Nephron (organoid): ENCODE measurements at regions not wholly inside any gene's neighbourhood (a gene's known extent, or its start where the extent isn't known, plus 50 kb on each side); places are given as distances from the start of the nearest gene placed in this dataset.

Source experiments
- H3K27ac Mint-ChIP-seq, 3 experiments: 2 replicates each; pipeline ENCODE4 v1.8.0; 2020; ENCODE audit warnings: mixed read lengths in 3 of 3, mild to moderate bottlenecking in 2 of 3, moderate library complexity in 1 of 3
- H3K27me3 Mint-ChIP-seq: 2 replicates; pipeline ENCODE4 v1.8.0; 2021; ENCODE audit warnings: low read depth, mild to moderate bottlenecking, moderate library complexity, mixed read lengths
- H3K36me3 Mint-ChIP-seq: 2 replicates; pipeline ENCODE4 v1.8.0; 2020; ENCODE audit warnings: low read depth, mixed read lengths
- H3K4me1 Mint-ChIP-seq: 2 replicates; pipeline ENCODE4 v1.8.0; 2020; ENCODE audit warnings: mixed read lengths
- H3K4me3 Mint-ChIP-seq, 3 experiments: 2 replicates each; pipeline ENCODE4 v1.8.0; 2020; ENCODE audit warnings: mild to moderate bottlenecking in 3 of 3, mixed read lengths in 3 of 3, moderate library complexity in 2 of 3
- H3K9me3 Mint-ChIP-seq: 2 replicates; pipeline ENCODE4 v1.8.0; 2020; ENCODE audit warnings: mixed read lengths
- TF ChIP-seq, protein P1 (sequence below), 3 experiments: fragments of 200-600 bp; sonication (generic); IDR thresholded peaks; one replicate each; pipeline ENCODE4 v1.5.0; 2021; ENCODE audit warnings: antibody characterized with exemption in 3 of 3; ENCODE audit not compliant: unreplicated experiment in 3 of 3

DNA sequence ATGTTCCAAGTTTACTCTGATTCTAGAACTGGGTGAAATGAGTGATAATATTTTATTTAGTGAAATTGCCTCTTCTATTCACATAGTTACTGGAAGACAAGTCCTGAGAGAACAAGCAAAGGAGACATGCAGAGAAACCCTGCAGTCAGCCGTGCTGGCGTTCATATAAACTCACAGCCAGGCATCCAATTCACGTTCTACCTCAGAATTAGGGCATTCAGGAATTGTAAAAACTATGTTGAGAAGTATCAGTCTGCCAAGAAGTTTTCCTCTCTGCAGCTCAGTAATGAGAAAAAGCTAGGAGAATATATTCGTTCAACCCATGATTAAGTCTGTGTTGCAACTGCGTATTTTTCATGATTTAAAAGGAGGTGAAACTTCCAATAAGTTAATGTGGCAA is 156.2 kb upstream of the DSEL start:
- Mint-ChIP-seq H3K4me3 (no peak overlapping the region), H3K27me3 (no peaks in the 10 kb centered on the region), H3K9me3 (no peaks in the 10 kb centered on the region), H3K36me3 (no peaks in the 10 kb centered on the region), H3K4me1 (no peaks in the 10 kb centered on the region), H3K27ac (no peak overlapping the region)
- TF ChIP-seq, protein P1, sequence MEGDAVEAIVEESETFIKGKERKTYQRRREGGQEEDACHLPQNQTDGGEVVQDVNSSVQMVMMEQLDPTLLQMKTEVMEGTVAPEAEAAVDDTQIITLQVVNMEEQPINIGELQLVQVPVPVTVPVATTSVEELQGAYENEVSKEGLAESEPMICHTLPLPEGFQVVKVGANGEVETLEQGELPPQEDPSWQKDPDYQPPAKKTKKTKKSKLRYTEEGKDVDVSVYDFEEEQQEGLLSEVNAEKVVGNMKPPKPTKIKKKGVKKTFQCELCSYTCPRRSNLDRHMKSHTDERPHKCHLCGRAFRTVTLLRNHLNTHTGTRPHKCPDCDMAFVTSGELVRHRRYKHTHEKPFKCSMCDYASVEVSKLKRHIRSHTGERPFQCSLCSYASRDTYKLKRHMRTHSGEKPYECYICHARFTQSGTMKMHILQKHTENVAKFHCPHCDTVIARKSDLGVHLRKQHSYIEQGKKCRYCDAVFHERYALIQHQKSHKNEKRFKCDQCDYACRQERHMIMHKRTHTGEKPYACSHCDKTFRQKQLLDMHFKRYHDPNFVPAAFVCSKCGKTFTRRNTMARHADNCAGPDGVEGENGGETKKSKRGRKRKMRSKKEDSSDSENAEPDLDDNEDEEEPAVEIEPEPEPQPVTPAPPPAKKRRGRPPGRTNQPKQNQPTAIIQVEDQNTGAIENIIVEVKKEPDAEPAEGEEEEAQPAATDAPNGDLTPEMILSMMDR (IDR thresholded peaks at IDR 0.05; ENCODE audit: unreplicated experiment in 3 of 3): no peak

DNA sequence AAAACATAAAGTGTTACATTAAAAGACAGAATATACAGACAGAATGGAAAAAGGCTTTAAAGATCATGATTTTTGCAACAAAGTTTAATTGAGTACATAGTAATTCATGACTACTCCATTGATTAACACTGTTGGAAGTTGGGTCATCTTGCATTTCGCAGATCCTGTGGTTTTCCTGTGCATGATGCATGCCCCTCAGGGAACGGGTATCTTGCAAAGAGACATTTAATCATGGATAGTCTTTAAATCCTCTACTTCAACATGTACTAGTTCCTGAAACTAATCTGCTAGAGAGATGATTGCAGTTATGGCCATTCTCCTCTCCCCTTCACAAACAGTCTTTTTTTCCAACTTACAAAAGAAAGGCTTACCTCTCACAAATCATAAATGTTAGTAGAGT is 155.6 kb upstream of the DSEL start:
- H3K36me3 Mint-ChIP-seq: no peaks in the 10 kb centered on the region

DNA sequence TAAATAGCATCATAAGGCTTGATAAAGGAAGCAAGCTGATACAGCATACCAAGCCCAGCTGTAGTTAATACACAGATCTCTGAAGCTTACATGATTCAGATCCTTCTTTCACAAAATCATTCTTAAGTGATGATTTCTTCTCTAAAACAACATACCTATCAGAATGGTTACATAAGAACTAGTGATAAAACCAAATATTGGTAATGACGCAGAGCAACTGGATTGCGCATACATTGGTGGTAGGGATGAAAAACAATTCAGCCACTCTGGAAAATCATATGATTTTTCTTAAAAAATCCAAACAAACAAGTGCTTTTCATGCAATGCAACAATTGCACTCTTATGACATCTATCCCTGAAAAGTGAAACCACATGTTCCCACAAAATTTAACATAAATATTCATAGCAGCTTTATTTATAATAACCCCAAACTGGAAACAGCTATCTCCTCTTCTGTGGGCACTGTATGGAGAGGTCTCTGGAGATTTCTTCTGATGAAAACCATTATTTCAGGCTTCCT is 153.6 kb upstream of the DSEL start:
- TF ChIP-seq, protein P1 (IDR thresholded peaks at IDR 0.05; ENCODE audit: unreplicated experiment in 3 of 3): no peak
- Mint-ChIP-seq H3K27me3 (no peaks in the 10 kb centered on the region), H3K4me1 (peaks cover 5% of the 10 kb centered on the region), H3K4me3 (no peak overlapping the region), H3K9me3 (no peaks in the 10 kb centered on the region), H3K36me3 (no peaks in the 10 kb centered on the region), H3K27ac (peak overlapping the region in 1 of 3 experiments; percentile 43)

More for the DNA sequence above, 155.6 kb upstream of the DSEL start:
- Mint-ChIP-seq H3K4me1 (no peaks in the 10 kb centered on the region), H3K4me3 (no peak overlapping the region), H3K27ac (no peak overlapping the region), H3K27me3 (no peaks in the 10 kb centered on the region), H3K9me3 (no peaks in the 10 kb centered on the region)
- TF ChIP-seq, protein P1 (IDR thresholded peaks at IDR 0.05; ENCODE audit: unreplicated experiment in 3 of 3): no peak

DNA sequence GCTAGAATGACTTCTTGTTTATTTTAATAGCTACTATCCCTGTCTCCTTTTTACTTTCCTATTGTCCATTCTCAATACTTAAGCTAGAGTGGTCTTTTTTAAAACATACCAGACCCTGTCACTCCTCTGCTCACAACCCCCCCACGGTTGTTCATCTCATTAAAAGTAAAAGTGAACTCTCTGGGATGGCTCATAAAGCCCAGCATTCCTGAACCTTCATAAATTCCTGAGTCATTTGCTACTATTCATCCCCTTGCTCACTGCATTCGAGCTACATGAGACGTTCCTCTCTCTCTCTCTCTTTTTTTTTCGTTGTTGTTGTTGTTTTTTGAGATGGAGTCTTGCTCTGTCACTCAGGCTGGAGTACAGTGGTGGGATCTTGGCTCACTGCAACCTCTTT is 148.7 kb upstream of the DSEL start:
- Mint-ChIP-seq H3K36me3 (no peaks in the 10 kb centered on the region), H3K27me3 (no peaks in the 10 kb centered on the region), H3K4me1 (peaks cover 15% of the 10 kb centered on the region), H3K27ac (no peak overlapping the region), H3K9me3 (no peaks in the 10 kb centered on the region), H3K4me3 (no peak overlapping the region)
- TF ChIP-seq, protein P1 (IDR thresholded peaks at IDR 0.05; ENCODE audit: unreplicated experiment in 3 of 3): no peak

DNA sequence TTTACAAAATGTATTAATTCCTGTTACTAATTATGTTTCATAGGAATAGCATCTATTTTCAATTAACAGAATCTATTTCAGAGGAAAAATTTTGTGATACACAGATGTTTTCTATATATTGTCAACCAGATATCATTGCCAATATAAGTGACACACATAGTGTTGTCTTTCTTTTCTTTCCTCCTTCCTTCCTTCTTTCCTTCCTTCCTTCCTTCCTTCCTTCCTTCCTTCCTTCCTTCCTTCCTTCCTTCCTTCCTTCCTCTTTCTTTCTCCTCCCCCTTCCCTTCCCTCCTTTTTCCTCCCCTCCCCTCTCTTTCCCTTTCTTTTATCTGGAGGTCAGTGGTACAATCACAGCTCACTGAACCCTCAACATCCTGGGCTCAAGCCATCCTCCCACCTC is 146.5 kb upstream of the DSEL start:
- H3K4me1 Mint-ChIP-seq: peaks cover 17% of the 10 kb centered on the region
- TF ChIP-seq, protein P1 (IDR thresholded peaks at IDR 0.05; ENCODE audit: unreplicated experiment in 3 of 3): no peak
- no peak overlapping the region for H3K27ac Mint-ChIP-seq
- no peaks in the 10 kb centered on the region for H3K27me3 Mint-ChIP-seq
- no peaks in the 10 kb centered on the region for H3K36me3 Mint-ChIP-seq
- H3K4me3 Mint-ChIP-seq: no peak overlapping the region
- no peaks in the 10 kb centered on the region for H3K9me3 Mint-ChIP-seq

DNA sequence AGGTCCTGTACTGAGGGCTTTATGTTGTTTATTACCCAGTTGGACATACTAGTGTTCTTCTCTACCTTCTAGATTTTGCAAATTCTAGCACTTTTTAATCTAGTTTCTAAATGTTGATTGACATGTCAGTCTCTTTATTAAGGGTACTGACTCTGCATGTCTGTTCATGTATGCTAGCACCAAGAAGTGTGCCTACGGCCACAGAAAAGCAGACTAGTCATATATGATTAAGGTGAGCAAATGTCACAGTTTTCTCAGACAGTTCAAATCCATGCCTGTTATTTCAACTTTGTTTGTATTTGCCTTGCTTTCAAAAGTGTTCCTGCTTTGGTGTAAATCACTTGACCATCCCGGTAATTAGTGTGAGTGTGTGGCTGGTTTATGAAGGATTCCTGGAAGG is 145.0 kb upstream of the DSEL start:
- Mint-ChIP-seq H3K4me3 (no peak overlapping the region), H3K4me1 (peaks cover 16% of the 10 kb centered on the region), H3K27ac (no peak overlapping the region), H3K36me3 (no peaks in the 10 kb centered on the region), H3K27me3 (no peaks in the 10 kb centered on the region), H3K9me3 (no peaks in the 10 kb centered on the region)
- TF ChIP-seq, protein P1 (IDR thresholded peaks at IDR 0.05; ENCODE audit: unreplicated experiment in 3 of 3): no peak
